ENCODE measurements at regions not wholly inside any gene's neighbourhood (a gene's known extent, or its start where the extent isn't known, plus 50 kb on each side); places are given as distances from the start of the nearest gene placed in this dataset.

DNA sequence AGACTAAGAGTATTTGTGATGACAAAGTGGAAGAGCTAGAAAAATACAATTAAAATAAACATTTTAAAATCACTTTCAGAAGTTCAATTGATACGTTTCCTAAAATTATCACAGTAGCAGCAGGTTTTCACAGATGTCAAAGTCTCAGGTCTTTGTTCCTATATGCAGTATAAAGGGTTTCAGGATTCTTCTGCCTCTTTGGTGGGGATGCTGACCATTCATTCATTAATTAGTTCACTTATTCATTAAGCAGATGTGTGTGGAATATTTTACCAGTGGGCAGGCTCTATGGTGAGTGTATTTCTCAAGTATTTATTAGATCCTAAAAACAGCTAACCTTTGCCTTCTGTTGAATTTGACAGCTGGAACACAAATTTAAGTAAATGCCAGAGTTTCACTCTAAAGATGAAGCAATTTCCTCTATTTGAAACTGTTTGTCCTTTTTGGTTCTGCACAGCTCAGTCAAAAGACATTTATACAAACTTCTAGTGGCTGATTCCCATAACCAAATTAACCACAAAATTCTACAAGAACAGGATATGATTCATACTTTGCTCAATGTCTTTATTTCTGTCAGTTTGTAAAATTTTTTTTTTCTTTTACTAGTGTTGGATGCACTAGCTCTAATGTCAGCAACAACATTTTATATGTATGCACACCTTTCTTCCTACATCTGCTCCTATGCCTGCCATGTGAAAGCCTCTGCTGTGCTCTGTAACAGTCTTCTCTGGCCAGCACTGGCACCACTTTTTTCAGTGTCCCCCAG lies 75.9 kb upstream of the PRR16 start:
- Histone ChIP-seq H4K20me1 (ENCODE audit: insufficient read depth, low read length) (no peaks in the 10 kb centered on the region), H3K9ac (ENCODE audit: insufficient read depth, low read length, poor library complexity, severe bottlenecking) (no peak overlapping the region), H3K36me3 (replicated peaks in 1 of 2; ENCODE audit: control insufficient read depth in 1 of 2, insufficient read depth in 2 of 2, low read length in 2 of 2) (no peaks in the 10 kb centered on the region), H3K9me3 (replicated peaks in 1 of 2; ENCODE audit: control insufficient read depth in 1 of 2, insufficient read depth in 1 of 2, low read length in 2 of 2) (no peaks in the 10 kb centered on the region), H3K4me1 (ENCODE audit: control insufficient read depth in 1 of 2, insufficient read depth in 2 of 2, low read length in 2 of 2) (peaks cover 22 to 26% of the 10 kb centered on the region in 2 donors), H3K79me2 (ENCODE audit: insufficient read depth, low read length) (no peaks in the 10 kb centered on the region), H2AFZ (ENCODE audit: insufficient read depth, low read depth, low read length, poor library complexity, severe bottlenecking) (no peak overlapping the region), H3K27ac (ENCODE audit: low read depth in 1 of 2, low read length in 2 of 2) (peak overlapping the region in 1 of 2 donors; percentile 69), H3K4me3 (replicated peaks in 1 of 3; ENCODE audit: low read depth in 2 of 3, low read length in 3 of 3) (peak overlapping the region in 1 of 3 experiments; percentile 49), H3K4me2 (replicated peaks; ENCODE audit: extremely low read depth, low read length, poor library complexity, severe bottlenecking) (peak overlapping the region; percentile 59), H3K27me3 (ENCODE audit: control insufficient read depth in 2 of 2, insufficient read depth in 2 of 2, low read length in 2 of 2) (no peaks in the 10 kb centered on the region)
- no peaks in the 10 kb centered on the region for H3K36me3 Mint-ChIP-seq
- peak overlapping the region; percentile 2 to 63 for H3K4me3 Mint-ChIP-seq
- DNase-seq, result peak; percentile 56 to 79 (median 75)
- peak overlapping the region; percentile 44 to 93 (median 88) for H3K27ac Mint-ChIP-seq
- peaks cover 25% of the 10 kb centered on the region for H3K4me1 Mint-ChIP-seq
- TF ChIP-seq CTCF (IDR thresholded peaks at IDR 0.05), result no peak
- intact Hi-C loops (cut with micrococcal nuclease), result no loop called here
- peaks cover 0 to 2% (median 0%) of the 10 kb centered on the region in 3 donors for H3K27me3 Mint-ChIP-seq (ENCODE audit: low read depth in 3 of 3)
- peaks cover 0 to 6% (median 2%) of the 10 kb centered on the region in 7 donors for H3K9me3 Mint-ChIP-seq
- no CpG with 5 or more reads among the region's 1 CpG for WGBS (ENCODE audit: insufficient coverage)

DNA sequence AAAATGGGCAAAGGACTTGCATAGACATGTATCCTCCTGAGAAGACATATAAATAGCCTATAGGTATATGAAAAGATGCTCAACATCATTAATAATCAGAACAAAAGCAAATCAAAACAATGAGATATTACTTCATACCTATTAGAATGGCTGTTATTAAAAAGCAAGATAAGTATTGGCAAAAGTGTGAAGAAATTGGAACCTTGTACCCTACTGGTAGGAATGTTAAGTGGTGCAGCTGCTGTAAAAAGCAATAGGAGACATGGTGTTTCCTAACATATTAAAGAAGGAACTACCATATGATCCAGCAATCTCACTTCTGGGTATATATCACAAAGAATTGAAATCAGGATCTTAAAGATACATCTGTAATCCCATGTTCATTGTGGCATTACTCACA lies 69.8 kb upstream of the PRR16 start:
- no peaks in the 10 kb centered on the region for H3K27me3 Mint-ChIP-seq (ENCODE audit: low read depth in 3 of 3)

More for the DNA sequence above, 69.8 kb upstream of the PRR16 start:
- TF ChIP-seq CTCF (IDR thresholded peaks at IDR 0.05), result no peak
- H3K27me3 ChIP-seq (ENCODE audit: control insufficient read depth in 2 of 2, insufficient read depth in 2 of 2, low read length in 2 of 2), result no peaks in the 10 kb centered on the region
- no peak overlapping the region for H3K27ac ChIP-seq (ENCODE audit: low read depth in 1 of 2, low read length in 2 of 2)
- peaks cover 0 to under 1% of the 10 kb centered on the region in 2 donors for H3K9me3 ChIP-seq (replicated peaks in 1 of 2; ENCODE audit: control insufficient read depth in 1 of 2, insufficient read depth in 1 of 2, low read length in 2 of 2)
- intact Hi-C loops (cut with micrococcal nuclease), result no loop called here
- peaks cover 0 to under 1% of the 10 kb centered on the region in 2 donors for H3K4me1 ChIP-seq (ENCODE audit: control insufficient read depth in 1 of 2, insufficient read depth in 2 of 2, low read length in 2 of 2)
- no peak overlapping the region for H3K4me2 ChIP-seq (replicated peaks; ENCODE audit: extremely low read depth, low read length, poor library complexity, severe bottlenecking)
- no peaks in the 10 kb centered on the region for H3K79me2 ChIP-seq (ENCODE audit: insufficient read depth, low read length)
- H4K20me1 ChIP-seq (ENCODE audit: insufficient read depth, low read length), result no peaks in the 10 kb centered on the region
- DNase-seq, result no peak
- no peaks in the 10 kb centered on the region for H3K4me1 Mint-ChIP-seq
- no peak overlapping the region for H3K27ac Mint-ChIP-seq
- no peak overlapping the region for H3K9ac ChIP-seq (ENCODE audit: insufficient read depth, low read length, poor library complexity, severe bottlenecking)
- no peaks in the 10 kb centered on the region for H3K36me3 ChIP-seq (replicated peaks in 1 of 2; ENCODE audit: control insufficient read depth in 1 of 2, insufficient read depth in 2 of 2, low read length in 2 of 2)
- H3K4me3 Mint-ChIP-seq, result no peak overlapping the region
- peaks cover 0 to 2% of the 10 kb centered on the region in 2 donors for H3K36me3 Mint-ChIP-seq
- H2AFZ ChIP-seq (ENCODE audit: insufficient read depth, low read depth, low read length, poor library complexity, severe bottlenecking), result no peak overlapping the region
- no peak overlapping the region for H3K4me3 ChIP-seq (replicated peaks in 1 of 3; ENCODE audit: low read depth in 2 of 3, low read length in 3 of 3)
- peaks cover 4 to 26% (median 16%) of the 10 kb centered on the region in 7 donors for H3K9me3 Mint-ChIP-seq
